GM21786 (cell line): ENCODE measurements at regions not wholly inside any gene's neighbourhood (a gene's known extent, or its start where the extent isn't known, plus 50 kb on each side); places are given as distances from the start of the nearest gene placed in this dataset.

Source experiments
- ATAC-seq: cut with Tn5 transposase; IDR thresholded peaks from one replicate; pipeline ENCODE4 v1.9.1; 2021; ENCODE audit not compliant: unreplicated experiment

DNA sequence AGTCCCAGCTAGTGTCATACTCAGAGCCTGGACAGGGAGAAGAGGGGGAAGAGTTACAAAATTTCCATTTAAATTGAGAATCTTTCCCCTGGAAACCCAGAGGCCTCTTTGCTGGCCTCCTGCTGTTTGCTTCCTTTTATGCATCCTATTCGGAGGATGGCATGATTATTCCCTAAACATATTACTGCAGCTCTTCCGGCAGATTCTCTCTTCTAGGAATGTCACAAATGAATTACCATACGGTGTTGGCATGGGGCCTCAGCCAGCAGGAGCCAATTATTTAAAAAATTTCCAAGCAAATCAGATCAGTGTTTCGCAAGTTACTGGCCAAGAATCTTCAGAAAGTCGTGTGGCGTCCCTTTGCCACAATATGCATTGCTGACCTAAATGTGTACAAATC lies 326.7 kb upstream of the NCAM1 start:
- ATAC-seq, result no peak

GRCh38 chr11:112634995-112635737 lies 326.1 kb upstream of the NCAM1 start:
- no peak for ATAC-seq

GRCh38 chr11:112637076-112637475 lies 324.1 kb upstream of the NCAM1 start:
- ATAC-seq, result no peak

- no peak for ATAC-seq
Observed at GRCh38 chr11:112637876-112638275, 323.3 kb upstream of the NCAM1 start.

DNA sequence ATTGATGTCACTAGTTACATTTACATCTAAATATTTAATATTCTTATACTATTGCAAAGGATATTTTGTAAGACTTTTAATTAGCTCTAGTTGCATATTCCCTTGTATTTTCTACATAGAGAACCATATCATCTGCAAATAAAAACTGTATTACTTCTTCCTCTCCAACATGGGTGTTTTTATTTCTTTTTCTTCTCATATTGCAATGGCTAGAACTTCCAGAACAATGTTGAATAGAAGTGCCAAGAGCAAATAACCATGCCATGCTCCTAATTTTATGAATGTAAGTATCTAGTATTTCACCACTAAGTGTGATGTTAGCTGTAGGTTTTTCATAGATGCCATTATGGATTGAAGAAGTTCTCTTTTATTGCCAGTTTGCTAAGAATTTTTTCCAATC lies 321.8 kb upstream of the NCAM1 start:
- ATAC-seq, result no peak

DNA sequence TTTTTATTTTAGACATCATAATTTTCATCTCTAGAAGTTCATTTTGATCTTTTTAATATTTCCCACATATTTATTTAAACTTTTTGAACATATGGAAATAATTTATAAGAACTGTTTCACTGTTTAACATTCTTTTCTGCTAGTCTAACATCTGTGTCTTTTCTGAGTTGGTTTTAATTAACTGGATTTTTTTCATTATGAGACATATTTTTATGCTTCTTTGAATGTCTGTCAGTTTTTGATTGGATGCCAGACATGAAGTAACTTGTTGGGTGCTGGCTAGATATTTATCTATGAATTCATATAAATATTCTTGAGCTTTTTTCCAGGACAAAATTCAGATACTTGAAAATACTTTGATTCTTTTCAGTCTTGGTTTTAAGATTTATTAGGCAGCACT lies 317.8 kb upstream of the NCAM1 start:
- ATAC-seq, result no peak

GRCh38 chr11:112644410-112645131 lies 316.6 kb upstream of the NCAM1 start:
- ATAC-seq, result peak; percentile 92

DNA sequence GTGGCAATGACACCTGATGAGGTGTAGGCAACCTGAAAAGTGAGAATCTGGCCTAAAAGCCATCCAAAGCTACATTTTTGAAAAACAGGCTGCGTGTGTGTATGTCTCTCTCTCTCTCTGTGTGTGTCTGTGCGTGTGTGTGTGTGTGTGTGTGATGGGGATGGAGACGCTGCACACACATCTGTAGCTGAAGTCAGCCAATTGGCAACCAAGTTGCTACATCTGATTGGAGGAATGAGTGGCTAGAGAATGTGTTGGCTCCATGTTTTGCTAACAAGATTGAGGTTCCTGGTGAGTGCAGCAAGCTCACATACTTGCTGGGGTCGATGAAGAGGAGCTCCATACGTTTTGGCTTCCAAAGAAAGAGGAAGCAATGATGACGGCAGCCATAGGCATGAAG lies 311.4 kb upstream of the NCAM1 start:
- no peak for ATAC-seq

DNA sequence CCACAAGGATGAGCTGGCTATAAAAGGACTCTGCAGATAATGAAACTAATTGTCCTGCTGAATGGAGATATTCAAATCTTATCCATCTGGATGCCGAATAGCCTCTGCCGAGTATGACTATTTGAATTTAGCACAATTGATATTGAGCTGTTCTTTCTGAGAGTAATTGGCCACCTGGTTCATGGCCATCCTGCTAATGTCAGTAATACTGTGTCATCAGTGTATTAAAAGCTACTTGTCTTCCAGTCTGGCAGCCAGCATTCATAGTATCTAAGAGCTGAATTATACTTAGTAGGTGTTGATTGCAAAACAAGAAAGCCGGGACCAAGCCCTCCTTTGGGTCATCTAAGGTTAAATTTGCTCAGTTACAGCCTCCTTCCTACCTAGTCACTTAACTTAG lies 310.7 kb upstream of the NCAM1 start:
- no peak for ATAC-seq

- no peak for ATAC-seq
Observed at GRCh38 chr11:112651386-112651785, 309.8 kb upstream of the NCAM1 start.

- no peak for ATAC-seq
Observed at GRCh38 chr11:112652786-112653390, 308.3 kb upstream of the NCAM1 start.

GRCh38 chr11:112655371-112655770 lies 305.8 kb upstream of the NCAM1 start:
- ATAC-seq, result no peak

DNA sequence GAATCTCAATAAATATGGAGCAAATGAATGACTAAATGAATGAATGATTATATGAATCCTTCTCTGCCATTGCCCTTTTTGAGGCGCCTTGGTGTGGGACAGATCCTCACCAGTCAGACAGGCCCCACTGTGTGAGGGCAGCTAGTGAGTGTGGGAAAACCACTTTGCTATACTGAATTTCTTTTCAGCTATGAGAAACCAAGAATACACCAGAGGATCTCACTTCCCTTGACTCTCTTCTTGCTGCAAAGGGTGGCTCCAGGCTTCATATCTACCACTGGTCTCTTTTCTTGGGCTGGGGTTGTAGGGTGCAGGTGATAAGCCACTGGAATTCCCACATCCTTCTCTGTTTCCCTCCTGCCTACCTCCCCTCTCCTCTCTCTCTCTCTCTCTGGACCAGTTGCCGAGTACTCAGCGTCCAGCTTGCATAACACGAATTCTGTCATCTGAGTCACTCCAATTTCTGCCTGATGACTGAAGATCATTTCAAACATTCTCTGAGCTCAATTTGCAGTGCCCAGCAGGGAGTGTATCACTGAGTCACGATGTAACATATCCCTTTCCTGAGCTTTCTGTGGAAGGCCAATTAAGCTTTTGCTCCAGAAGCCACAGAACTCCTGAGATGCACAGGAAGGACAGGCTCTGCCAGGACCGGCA lies 304.3 kb upstream of the NCAM1 start:
- ATAC-seq, result no peak

DNA sequence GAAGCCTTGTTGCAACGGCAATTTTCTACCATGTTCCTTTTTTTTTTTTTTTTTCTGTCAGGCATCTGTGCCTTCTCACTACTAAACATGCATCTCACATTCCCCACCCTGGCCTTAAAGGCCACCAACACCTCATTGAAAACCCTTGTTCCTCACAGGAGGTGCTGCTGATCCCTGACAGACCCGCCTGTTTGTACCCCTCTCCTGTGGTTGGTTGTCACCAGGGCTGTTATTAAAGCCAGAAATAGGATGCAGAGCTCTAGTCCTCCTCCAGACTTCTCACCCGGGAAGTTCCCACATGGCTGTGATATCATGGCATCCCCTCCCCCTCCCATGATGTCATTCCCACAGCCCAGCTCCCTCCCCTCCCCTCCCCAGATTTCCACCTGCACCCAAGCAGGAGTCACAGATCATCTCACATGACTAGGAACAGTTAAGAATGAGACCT lies 302.8 kb upstream of the NCAM1 start:
- no peak for ATAC-seq

DNA sequence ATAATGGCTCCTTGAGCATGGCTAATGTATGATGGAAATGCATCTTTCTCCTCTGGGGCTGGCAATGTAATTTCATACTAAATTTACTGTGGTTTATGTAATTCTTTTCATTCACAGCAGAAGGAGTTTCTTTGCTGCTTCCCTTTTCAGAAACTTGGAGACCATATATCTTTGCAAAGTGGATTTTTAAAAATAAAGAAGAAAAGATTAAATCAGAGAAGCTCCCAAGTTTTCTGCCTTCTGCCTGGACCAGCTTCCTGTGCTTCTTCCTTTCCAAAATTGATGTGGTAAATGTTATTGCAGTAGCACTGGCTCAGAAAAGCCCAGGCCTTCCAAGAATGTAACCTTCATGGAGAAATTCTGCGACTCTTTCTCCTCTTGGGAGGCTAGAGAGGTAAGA lies 300.1 kb upstream of the NCAM1 start:
- no peak for ATAC-seq

DNA sequence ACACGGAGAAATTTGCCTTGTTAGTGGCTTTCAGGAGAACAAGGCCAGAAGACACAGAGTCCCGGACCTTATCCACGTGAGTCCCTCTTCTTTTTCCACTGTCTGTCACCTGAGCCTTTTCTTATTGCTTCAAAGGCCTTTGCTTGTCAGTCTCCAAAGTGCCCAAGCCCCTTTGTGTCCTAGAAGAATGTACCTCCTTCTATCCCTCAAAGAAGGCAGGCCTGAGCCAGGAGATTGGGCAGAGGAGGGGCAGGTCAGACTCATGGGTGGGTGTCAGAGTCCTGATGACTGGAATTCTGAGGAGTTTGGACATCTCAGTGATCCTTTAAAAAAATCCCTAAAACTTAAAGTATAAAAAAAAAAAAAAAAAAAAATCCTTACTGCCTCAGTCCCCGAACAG lies 299.6 kb upstream of the NCAM1 start:
- no peak for ATAC-seq

DNA sequence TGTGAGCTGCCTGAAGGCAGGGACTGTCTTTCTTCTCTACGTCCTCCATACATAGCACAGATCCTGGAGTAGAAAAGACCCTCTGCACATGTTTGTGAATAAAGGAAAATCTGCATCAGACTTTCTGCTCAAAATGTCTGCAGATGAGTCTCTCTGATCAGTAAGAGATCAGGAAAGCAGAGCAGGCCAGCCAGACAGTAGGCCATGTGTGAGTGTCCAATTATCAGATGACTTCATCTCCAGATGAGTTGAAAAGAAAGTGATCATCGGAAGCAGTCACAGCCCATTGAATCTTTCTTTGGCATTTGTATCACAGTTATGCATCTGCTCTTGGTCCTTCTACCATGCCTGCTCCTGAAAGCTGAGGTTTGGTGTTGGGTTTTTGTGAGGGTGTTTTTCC lies 298.7 kb upstream of the NCAM1 start:
- ATAC-seq, result no peak

DNA sequence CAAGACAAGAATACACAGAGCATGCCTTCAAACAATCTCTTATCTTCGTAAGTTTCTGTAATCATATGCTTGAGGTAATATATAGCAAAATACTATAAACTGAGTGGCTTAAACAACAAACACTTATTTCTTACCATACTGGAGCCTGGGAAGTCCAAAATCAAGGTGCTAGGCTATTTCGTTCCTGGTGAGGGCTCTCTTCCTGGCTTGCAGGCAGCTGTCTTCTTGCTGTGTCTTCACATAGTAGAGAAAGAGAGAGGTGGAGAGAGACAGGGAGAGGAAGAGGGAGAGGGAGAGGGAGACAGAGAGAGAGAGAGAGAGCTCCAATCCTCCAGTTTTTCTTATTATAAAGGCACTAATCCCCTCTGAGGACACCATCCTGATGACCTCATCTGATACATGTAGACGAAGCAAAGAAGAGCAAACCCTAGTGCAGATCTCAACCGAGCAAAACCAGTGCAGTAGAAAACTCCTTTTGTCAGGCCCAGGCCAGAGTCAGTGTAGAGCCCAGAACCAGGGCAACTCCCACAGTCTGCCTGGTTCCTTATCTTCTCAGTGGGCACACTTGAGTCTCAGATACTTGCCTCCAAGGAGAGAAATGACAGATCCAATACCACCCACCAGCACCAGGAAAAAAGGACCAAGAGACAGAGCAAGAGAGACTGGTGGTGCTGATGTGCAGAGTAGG lies 297.1 kb upstream of the NCAM1 start:
- ATAC-seq, result no peak

- ATAC-seq, result no peak
Observed at GRCh38 chr11:112665291-112665690, 295.9 kb upstream of the NCAM1 start.

GRCh38 chr11:112666253-112666652 lies 295.0 kb upstream of the NCAM1 start:
- ATAC-seq, result no peak
